Ovary (tissue), 7 donors: ENCODE measurements at regions not wholly inside any gene's neighbourhood (a gene's known extent, or its start where the extent isn't known, plus 50 kb on each side); places are given as distances from the start of the nearest gene placed in this dataset.

Experiments
- DNase-seq, 5 donors: peaks; one replicate each; pipeline ENCODE4 v3.0.0-alpha.2; 2019 to 2020
- H3K27ac ChIP-seq, 2 donors: fragments of 200-600 bp; one replicate each; pipeline versions ENCODE4 v1.5.1 to v1.8.0; 2019 to 2022
- H3K27me3 ChIP-seq: fragments of 200-600 bp; one replicate; pipeline ENCODE4 v1.8.0; 2022
- H3K36me3 ChIP-seq: fragments of 200-600 bp; sonication (generic); one replicate; pipeline ENCODE4 v1.5.1; 2019
- H3K4me1 ChIP-seq: one replicate; pipeline ENCODE4 v1.8.1; 2013; ENCODE audit warnings: mild to moderate bottlenecking, moderate library complexity; ENCODE audit not compliant: insufficient read depth
- H3K4me3 ChIP-seq: fragments of 200-600 bp; sonication (generic); one replicate; pipeline ENCODE4 v1.5.1; 2017
- H3K9me3 ChIP-seq, 2 donors: fragments of 200-600 bp in 1 of 2; sonication (generic) in 1 of 2; one replicate each; pipeline versions ENCODE4 v1.5.1 to v1.8.1; 2013 to 2019; ENCODE audit warnings: mild to moderate bottlenecking in 1 of 2, moderate library complexity in 1 of 2
- CTCF ChIP-seq, 3 donors: fragments of 450-650 bp in 2 of 3; fragments of 200-600 bp in 1 of 3; IDR thresholded peaks; one replicate each; pipeline versions ENCODE4 v1.5.1 to v1.8.0; 2016 to 2022; ENCODE audit warnings: antibody characterized with exemption in 3 of 3, mild to moderate bottlenecking in 1 of 3
- EP300 ChIP-seq: sonication (generic); formaldehyde crosslinking; IDR thresholded peaks from one replicate; pipeline ENCODE4 v1.6.1; 2017; ENCODE audit warnings: antibody characterized with exemption
- POLR2A ChIP-seq: fragments of 450-650 bp; IDR thresholded peaks from one replicate; pipeline ENCODE4 v1.6.1; 2017; ENCODE audit warnings: antibody characterized with exemption, mild to moderate bottlenecking, moderate library complexity
- WGBS, 3 donors: extraction: QIAGEN DNeasy Blood & Tissue Kit in 1 of 3; methylation state at CpG; one replicate each; pipeline versions ENCODE4 v1.1.5 to v1.1.7; 2013 to 2017; 5-methylcytosine and 5-hydroxymethylcytosine counted together
- intact Hi-C, 4 donors: fragments of 100-400 bp; cut with DNase I; formaldehyde crosslinking; loops; one replicate each; pipeline versions ENCODE4 v1.11.0 to v1.15.1; 2022 to 2023
- donor health status: DM: no; HTN: no; CAD: no; lungs with moderate emphysema.
- donor health status: DM: no; HTN: no; CAD: no.
- donor health status: Bipolar disorder and iron deficiency.
- donor health status: DM: no; HTN: no; CAD: no.
- donor health status: DM: yes; HTN: yes; CAD: no.

DNA sequence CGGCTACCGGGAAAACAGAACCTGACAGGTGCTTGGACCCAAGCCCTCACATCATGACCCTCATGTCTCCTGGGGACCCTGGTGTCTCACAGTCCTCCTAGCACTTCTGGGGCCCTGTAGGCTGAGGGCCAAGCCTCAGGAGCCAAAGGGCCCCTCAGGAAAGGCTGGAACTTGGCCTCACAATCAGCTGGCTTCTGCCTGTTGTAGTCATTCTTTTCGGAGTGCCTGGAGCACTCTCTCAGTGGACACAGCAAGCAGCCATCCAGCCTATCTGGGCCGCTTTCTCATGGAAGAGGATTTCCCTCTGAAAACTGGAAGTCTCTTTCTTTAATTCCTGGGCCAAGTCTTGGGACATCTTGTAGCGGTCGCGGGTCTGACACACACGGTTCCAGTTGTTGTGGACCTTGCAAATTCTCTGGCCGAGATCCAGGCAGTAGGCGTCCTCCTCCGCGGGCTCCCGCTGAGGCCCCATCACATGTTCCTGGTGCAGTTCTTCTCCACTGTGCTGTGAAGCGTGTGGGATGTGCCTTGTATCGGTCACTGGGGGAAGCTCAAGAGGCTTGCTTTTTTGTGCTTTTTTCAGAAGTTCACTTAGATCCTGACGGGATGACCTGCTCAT, 169.3 kb downstream of the EMP1 start:
- Histone ChIP-seq H3K36me3 (no peaks in the 10 kb centered on the region), H3K4me3 (no peak overlapping the region), H3K27ac (no peak overlapping the region), H3K9me3 (no peaks in the 10 kb centered on the region), H3K4me1 (no peaks in the 10 kb centered on the region), H3K27me3 (no peaks in the 10 kb centered on the region)
- no peak for DNase-seq
- TF ChIP-seq POLR2A (no peak), CTCF (IDR thresholded peaks at IDR 0.05) (no peak), EP300 (no peak)
- WGBS, 3 donors = 83 to 89% (median 84%) methylated on average over 16 of the region's 16 CpGs
- intact Hi-C loops = loop anchor here in 1 of 4 donors (10.0 kb wide), 1 partner anchor 169 kb away; no protein-coding TSS in a partner anchor

DNA sequence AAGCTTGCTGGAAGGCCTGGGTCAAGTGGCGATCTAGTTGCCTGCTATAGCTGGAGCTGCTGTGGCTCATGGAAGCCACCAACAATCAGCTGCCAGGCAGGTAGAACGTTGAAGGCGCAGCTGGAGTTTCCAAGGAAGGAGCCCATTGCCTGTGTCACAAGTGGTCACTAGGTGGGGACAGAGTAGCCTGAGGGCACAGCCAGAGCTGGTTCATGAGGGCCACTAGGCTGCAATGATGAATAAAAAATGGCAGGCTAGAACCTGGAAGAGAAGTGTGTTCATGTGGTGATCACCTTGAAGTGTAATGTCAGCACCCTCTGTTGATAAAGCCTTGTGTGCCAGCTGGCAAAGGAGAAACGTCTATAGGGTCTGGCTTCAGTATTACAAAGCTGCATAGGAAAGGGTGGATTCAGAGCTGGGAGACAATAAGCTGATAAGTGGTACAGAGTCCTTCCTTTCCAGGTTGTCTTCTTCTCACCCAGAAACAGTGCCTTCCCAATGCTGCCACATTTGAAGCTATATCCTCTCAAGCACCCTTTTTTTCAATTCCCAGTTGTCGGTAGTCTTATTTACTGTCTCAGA, 165.8 kb downstream of the EMP1 start:
- Histone ChIP-seq H3K9me3 (no peaks in the 10 kb centered on the region), H3K4me3 (no peak overlapping the region), H3K27ac (no peak overlapping the region), H3K36me3 (no peaks in the 10 kb centered on the region), H3K27me3 (no peaks in the 10 kb centered on the region), H3K4me1 (no peaks in the 10 kb centered on the region)
- TF ChIP-seq POLR2A (no peak), CTCF (IDR thresholded peaks at IDR 0.05) (no peak), EP300 (no peak)
- 57 to 63% (median 59%) methylated on average over 5 of the region's 5 CpGs for WGBS, 3 donors
- no peak for DNase-seq
- intact Hi-C loops = loop anchor here in 1 of 4 donors (10.0 kb wide), 1 partner anchor 172 kb away; no protein-coding TSS in a partner anchor

DNA sequence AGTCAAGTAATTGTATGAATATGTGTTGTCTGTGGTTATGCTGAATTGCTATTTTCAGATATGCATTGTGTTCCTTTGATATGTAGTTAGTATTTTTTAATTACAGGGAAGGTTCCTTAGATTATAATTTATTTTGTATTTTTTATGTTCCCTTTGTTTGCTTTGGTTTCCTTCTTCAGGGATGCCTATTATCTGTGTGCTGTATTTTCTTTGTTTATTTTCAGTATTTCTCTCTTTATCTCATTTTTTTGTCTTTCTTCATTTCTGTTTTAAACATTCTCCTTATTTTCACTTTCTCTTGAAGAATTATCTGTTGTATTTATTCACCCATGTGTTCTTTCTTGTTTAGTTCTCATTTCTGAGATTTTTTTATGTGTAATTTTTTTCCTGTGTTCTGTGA, 163.1 kb downstream of the EMP1 start:
- intact Hi-C loops = loop anchor here in 1 of 4 donors (10.0 kb wide), 1 partner anchor 175 kb away; no protein-coding TSS in a partner anchor
- no peak overlapping the region for H3K27ac ChIP-seq
- no peaks in the 10 kb centered on the region for H3K36me3 ChIP-seq
- no peak for TF ChIP-seq CTCF (IDR thresholded peaks at IDR 0.05)
- TF ChIP-seq EP300 = no peak
- no peak for TF ChIP-seq POLR2A
- H3K4me3 ChIP-seq = no peak overlapping the region
- H3K9me3 ChIP-seq = no peaks in the 10 kb centered on the region
- no peak for DNase-seq
- H3K4me1 ChIP-seq = no peaks in the 10 kb centered on the region
- H3K27me3 ChIP-seq = no peaks in the 10 kb centered on the region

- intact Hi-C loops = no loop called here
- TF ChIP-seq POLR2A = no peak
- TF ChIP-seq CTCF (IDR thresholded peaks at IDR 0.05) = no peak
- no peak for TF ChIP-seq EP300
- H3K36me3 ChIP-seq = no peaks in the 10 kb centered on the region
- WGBS, 3 donors = 67 to 79% (median 69%) methylated on average over 4 of the region's 4 CpGs
- H3K27me3 ChIP-seq = no peaks in the 10 kb centered on the region
- H3K4me3 ChIP-seq = no peak overlapping the region
- H3K27ac ChIP-seq = no peak overlapping the region
- DNase-seq = no peak
- no peaks in the 10 kb centered on the region for H3K4me1 ChIP-seq
- no peaks in the 10 kb centered on the region for H3K9me3 ChIP-seq
Measured at GRCh38 chr12:13358391-13358905, 161.9 kb downstream of the EMP1 start.
